Spleen (tissue), 7 donors: ENCODE measurements at regions not wholly inside any gene's neighbourhood (a gene's known extent, or its start where the extent isn't known, plus 50 kb on each side); places are given as distances from the start of the nearest gene placed in this dataset.

Source experiments
- CTCF ChIP-seq, 11 experiments: fragments of 200-600 bp in 7 of 11; fragments of 450-650 bp in 4 of 11; sonication (generic) in 4 of 11; IDR thresholded peaks in 8 of 11; conservative IDR thresholded peaks in 3 of 11; 1 replicate in 7 of 11; 2 replicates in 4 of 11; pipeline versions ENCODE4 v1.4.0 to v1.8.0; 2016 to 2021; ENCODE audit warnings: antibody characterized with exemption in 11 of 11, inconsistent platforms in 4 of 11, mild to moderate bottlenecking in 1 of 11
- POLR2A ChIP-seq, 3 donors: fragments of 450-650 bp; IDR thresholded peaks; one replicate each; pipeline ENCODE4 v1.5.1; 2017; ENCODE audit warnings: antibody characterized with exemption in 3 of 3, mild to moderate bottlenecking in 1 of 3
- POLR2AphosphoS5 ChIP-seq, 3 donors: sonication (generic); formaldehyde crosslinking; IDR thresholded peaks; one replicate each; pipeline ENCODE4 v1.5.1; 2017; ENCODE audit warnings: antibody characterized with exemption in 3 of 3
- donor health status: DM: no; HTN: no; CAD: no; lungs with moderate emphysema.
- donor health status: DM: no; HTN: no; CAD: no.
- donor health status: DM: no; HTN: no; CAD: no.

- TF ChIP-seq POLR2AphosphoS5 (IDR thresholded peaks at IDR 0.05) (no peak), CTCF (IDR thresholded peaks at IDR 0.05 in 8 of 11, conservative IDR thresholded peaks at IDR 0.05 in 3 of 11) (no peak), POLR2A (IDR thresholded peaks at IDR 0.05) (no peak)
Measured at GRCh38 chr4:83870328-83870950, 334.5 kb downstream of the GPAT3 start.
